Ishikawa (cell line): ENCODE measurements at regions not wholly inside any gene's neighbourhood (a gene's known extent, or its start where the extent isn't known, plus 50 kb on each side); places are given as distances from the start of the nearest gene placed in this dataset.

Experiments used
- CEBPB ChIP-seq: IDR thresholded peaks from 2 replicates; pipeline ENCODE4 v1.6.1; 2012
- CREB1 ChIP-seq: IDR thresholded peaks from 2 replicates; pipeline ENCODE4 v1.6.1; 2012; ENCODE audit warnings: low read depth
- EGR1 ChIP-seq: IDR thresholded peaks from 2 replicates; pipeline ENCODE4 v1.6.1; 2012
- EP300 ChIP-seq: IDR thresholded peaks from 2 replicates; pipeline ENCODE4 v1.6.1; 2012; ENCODE audit warnings: borderline replicate concordance
- TAF1 ChIP-seq: IDR thresholded peaks from 2 replicates; pipeline ENCODE4 v1.6.1; 2012; ENCODE audit warnings: low read depth, mild to moderate bottlenecking
- TEAD4 ChIP-seq: IDR thresholded peaks from 2 replicates; pipeline ENCODE4 v1.6.1; 2012
- ZBTB7A ChIP-seq: IDR thresholded peaks from 2 replicates; pipeline ENCODE4 v1.6.1; 2012; ENCODE audit warnings: low read depth
- TF ChIP-seq, protein P1 (sequence below): IDR thresholded peaks from 2 replicates; pipeline ENCODE4 v1.6.1; 2012
- TF ChIP-seq, protein P2 (sequence below): IDR thresholded peaks from 2 replicates; pipeline ENCODE4 v1.6.1; 2012
- TF ChIP-seq, protein P3 (sequence below): IDR thresholded peaks from 2 replicates; pipeline ENCODE4 v1.6.1; 2012; ENCODE audit warnings: low read depth, mild to moderate bottlenecking

DNA sequence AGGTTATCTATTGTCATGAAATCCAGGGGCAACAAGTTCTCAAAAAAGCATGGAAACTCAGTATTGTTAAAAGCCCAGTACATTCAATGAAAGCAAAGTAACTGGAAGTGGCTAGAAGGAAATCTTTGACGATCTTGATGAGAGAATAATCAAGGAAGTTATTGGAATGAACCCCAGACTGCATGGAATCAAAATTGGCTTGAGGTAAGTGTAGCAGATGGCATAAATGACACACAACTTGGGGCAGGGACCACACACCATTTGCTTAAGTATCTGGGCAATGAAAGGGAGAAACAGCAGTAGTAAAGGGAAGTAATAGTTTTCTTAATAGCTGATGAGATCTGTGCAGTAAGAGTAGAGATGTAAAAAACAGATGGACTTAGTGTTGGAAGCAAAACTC is 238.0 kb downstream of the HS3ST3A1 start:
- TF ChIP-seq, protein P1, sequence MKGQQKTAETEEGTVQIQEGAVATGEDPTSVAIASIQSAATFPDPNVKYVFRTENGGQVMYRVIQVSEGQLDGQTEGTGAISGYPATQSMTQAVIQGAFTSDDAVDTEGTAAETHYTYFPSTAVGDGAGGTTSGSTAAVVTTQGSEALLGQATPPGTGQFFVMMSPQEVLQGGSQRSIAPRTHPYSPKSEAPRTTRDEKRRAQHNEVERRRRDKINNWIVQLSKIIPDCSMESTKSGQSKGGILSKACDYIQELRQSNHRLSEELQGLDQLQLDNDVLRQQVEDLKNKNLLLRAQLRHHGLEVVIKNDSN: no peak
- TF ChIP-seq ZBTB7A (no peak), EP300 (no peak), CEBPB (no peak), TAF1 (no peak), CREB1 (no peak), EGR1 (no peak), TEAD4 (no peak)
- TF ChIP-seq, protein P2, sequence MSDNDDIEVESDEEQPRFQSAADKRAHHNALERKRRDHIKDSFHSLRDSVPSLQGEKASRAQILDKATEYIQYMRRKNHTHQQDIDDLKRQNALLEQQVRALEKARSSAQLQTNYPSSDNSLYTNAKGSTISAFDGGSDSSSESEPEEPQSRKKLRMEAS: no peak
- TF ChIP-seq, protein P3, sequence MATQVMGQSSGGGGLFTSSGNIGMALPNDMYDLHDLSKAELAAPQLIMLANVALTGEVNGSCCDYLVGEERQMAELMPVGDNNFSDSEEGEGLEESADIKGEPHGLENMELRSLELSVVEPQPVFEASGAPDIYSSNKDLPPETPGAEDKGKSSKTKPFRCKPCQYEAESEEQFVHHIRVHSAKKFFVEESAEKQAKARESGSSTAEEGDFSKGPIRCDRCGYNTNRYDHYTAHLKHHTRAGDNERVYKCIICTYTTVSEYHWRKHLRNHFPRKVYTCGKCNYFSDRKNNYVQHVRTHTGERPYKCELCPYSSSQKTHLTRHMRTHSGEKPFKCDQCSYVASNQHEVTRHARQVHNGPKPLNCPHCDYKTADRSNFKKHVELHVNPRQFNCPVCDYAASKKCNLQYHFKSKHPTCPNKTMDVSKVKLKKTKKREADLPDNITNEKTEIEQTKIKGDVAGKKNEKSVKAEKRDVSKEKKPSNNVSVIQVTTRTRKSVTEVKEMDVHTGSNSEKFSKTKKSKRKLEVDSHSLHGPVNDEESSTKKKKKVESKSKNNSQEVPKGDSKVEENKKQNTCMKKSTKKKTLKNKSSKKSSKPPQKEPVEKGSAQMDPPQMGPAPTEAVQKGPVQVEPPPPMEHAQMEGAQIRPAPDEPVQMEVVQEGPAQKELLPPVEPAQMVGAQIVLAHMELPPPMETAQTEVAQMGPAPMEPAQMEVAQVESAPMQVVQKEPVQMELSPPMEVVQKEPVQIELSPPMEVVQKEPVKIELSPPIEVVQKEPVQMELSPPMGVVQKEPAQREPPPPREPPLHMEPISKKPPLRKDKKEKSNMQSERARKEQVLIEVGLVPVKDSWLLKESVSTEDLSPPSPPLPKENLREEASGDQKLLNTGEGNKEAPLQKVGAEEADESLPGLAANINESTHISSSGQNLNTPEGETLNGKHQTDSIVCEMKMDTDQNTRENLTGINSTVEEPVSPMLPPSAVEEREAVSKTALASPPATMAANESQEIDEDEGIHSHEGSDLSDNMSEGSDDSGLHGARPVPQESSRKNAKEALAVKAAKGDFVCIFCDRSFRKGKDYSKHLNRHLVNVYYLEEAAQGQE: no peak
